GM23248 (cell line): ENCODE measurements at regions not wholly inside any gene's neighbourhood (a gene's known extent, or its start where the extent isn't known, plus 50 kb on each side); places are given as distances from the start of the nearest gene placed in this dataset.

Source experiments
- EZH2 ChIP-seq: fragments of 200-600 bp; sonication (generic); IDR thresholded peaks from 2 replicates; pipeline ENCODE4 v1.6.1; 2018; ENCODE audit warnings: antibody characterized with exemption, mild to moderate bottlenecking; ENCODE audit not compliant: insufficient read depth, poor library complexity, severe bottlenecking
- EZH2phosphoT487 ChIP-seq: fragments of 200-600 bp; sonication (generic); IDR thresholded peaks from 2 replicates; pipeline ENCODE4 v1.6.1; 2018; ENCODE audit warnings: antibody characterized with exemption, moderate library complexity, mild to moderate bottlenecking, low read depth; ENCODE audit not compliant: insufficient read depth

- no peak for TF ChIP-seq EZH2phosphoT487
- TF ChIP-seq EZH2: no peak
These were observed 342.0 kb downstream of the TXNL1 start for GRCh38 chr18:56296381-56296780.
